ENCODE measurements at regions not wholly inside any gene's neighbourhood (a gene's known extent, or its start where the extent isn't known, plus 50 kb on each side); places are given as distances from the start of the nearest gene placed in this dataset.

- TF ChIP-seq POLR2A (IDR thresholded peaks at IDR 0.05) (no peak), CTCF (IDR thresholded peaks at IDR 0.05) (no peak)
Observed at GRCh38 chr2:19818039-19818438, 83.7 kb downstream of the TTC32 start.

Measured in right lobe of liver (tissue), 4 donors.